Prostate gland (tissue), 2 donors: ENCODE measurements at regions not wholly inside any gene's neighbourhood (a gene's known extent, or its start where the extent isn't known, plus 50 kb on each side); places are given as distances from the start of the nearest gene placed in this dataset.

Source experiments
- DNase-seq: peaks from one replicate; pipeline ENCODE4 v3.0.0-alpha.2; 2019; ENCODE audit warnings: low spot score
- H3K27ac ChIP-seq, 2 donors: fragments of 200-600 bp; sonication (generic); 2 replicates each; pipeline ENCODE4 v1.5.1; 2017 to 2019
- H3K27me3 ChIP-seq: fragments of 200-600 bp; sonication (generic); replicated peaks from 2 replicates; pipeline ENCODE4 v1.5.1; 2019; ENCODE audit not compliant: insufficient read depth
- H3K36me3 ChIP-seq, 2 donors: fragments of 200-600 bp; sonication (generic); 1 replicate in 1 of 2; 2 replicates in 1 of 2; pipeline versions ENCODE4 v1.5.1 to v1.8.1; 2017 to 2019
- H3K4me1 ChIP-seq: fragments of 200-600 bp; sonication (generic); replicated peaks from 2 replicates; pipeline ENCODE4 v1.5.1; 2019
- H3K4me3 ChIP-seq, 2 donors: fragments of 200-600 bp; sonication (generic); 2 replicates each; pipeline ENCODE4 v1.5.1; 2017 to 2019
- H3K9me3 ChIP-seq: fragments of 200-600 bp; sonication (generic); 2 replicates; pipeline ENCODE4 v1.5.1; 2017
- POLR2A ChIP-seq: fragments of 450-650 bp; IDR thresholded peaks from one replicate; pipeline ENCODE4 v1.6.1; 2016; ENCODE audit warnings: antibody characterized with exemption, mild to moderate bottlenecking
- POLR2AphosphoS5 ChIP-seq: sonication (generic); formaldehyde crosslinking; IDR thresholded peaks from one replicate; pipeline ENCODE4 v1.6.1; 2017; ENCODE audit warnings: antibody characterized with exemption
- WGBS: methylation state at CpG from one replicate; pipeline ENCODE4 v1.1.5; 2018; 5-methylcytosine and 5-hydroxymethylcytosine counted together
- intact Hi-C: fragments of 100-400 bp; cut with DNase I; formaldehyde crosslinking; loops from one replicate; pipeline ENCODE4 v1.14.2; 2022
- TF ChIP-seq, protein P1 (sequence below), 4 experiments: fragments of 200-600 bp in 2 of 4; fragments of 450-650 bp in 2 of 4; sonication (generic) in 2 of 4; IDR thresholded peaks; 1 replicate in 3 of 4; 2 replicates in 1 of 4; pipeline ENCODE4 v1.5.1; 2016 to 2019; ENCODE audit warnings: antibody characterized with exemption in 4 of 4, mild to moderate bottlenecking in 2 of 4, moderate library complexity in 2 of 4

GRCh38 chr1:98458511-98459485, 202.7 kb upstream of the SNX7 start:
- Histone ChIP-seq H3K4me1 (no peaks in the 10 kb centered on the region), H3K4me3 (no peak overlapping the region), H3K9me3 (no peaks in the 10 kb centered on the region), H3K27me3 (no peaks in the 10 kb centered on the region), H3K36me3 (no peaks in the 10 kb centered on the region), H3K27ac (no peak overlapping the region)
- no peak for DNase-seq
- intact Hi-C loops = no loop called here
- 28% methylated on average over 8 of the region's 8 CpGs for WGBS
- TF ChIP-seq, protein P1, sequence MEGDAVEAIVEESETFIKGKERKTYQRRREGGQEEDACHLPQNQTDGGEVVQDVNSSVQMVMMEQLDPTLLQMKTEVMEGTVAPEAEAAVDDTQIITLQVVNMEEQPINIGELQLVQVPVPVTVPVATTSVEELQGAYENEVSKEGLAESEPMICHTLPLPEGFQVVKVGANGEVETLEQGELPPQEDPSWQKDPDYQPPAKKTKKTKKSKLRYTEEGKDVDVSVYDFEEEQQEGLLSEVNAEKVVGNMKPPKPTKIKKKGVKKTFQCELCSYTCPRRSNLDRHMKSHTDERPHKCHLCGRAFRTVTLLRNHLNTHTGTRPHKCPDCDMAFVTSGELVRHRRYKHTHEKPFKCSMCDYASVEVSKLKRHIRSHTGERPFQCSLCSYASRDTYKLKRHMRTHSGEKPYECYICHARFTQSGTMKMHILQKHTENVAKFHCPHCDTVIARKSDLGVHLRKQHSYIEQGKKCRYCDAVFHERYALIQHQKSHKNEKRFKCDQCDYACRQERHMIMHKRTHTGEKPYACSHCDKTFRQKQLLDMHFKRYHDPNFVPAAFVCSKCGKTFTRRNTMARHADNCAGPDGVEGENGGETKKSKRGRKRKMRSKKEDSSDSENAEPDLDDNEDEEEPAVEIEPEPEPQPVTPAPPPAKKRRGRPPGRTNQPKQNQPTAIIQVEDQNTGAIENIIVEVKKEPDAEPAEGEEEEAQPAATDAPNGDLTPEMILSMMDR (IDR thresholded peaks at IDR 0.05) = no peak
- TF ChIP-seq POLR2A (no peak), POLR2AphosphoS5 (no peak)

GRCh38 chr1:98457248-98457647, 204.3 kb upstream of the SNX7 start:
- WGBS = 69% methylated on average over 4 of the region's 4 CpGs
- intact Hi-C loops = no loop called here

GRCh38 chr1:98454666-98455065, 206.9 kb upstream of the SNX7 start:
- WGBS = 66% methylated on average over 4 of the region's 4 CpGs
- no peaks in the 10 kb centered on the region for H3K36me3 ChIP-seq
- H3K27me3 ChIP-seq = no peaks in the 10 kb centered on the region
- no peak overlapping the region for H3K27ac ChIP-seq
- no peak overlapping the region for H3K4me3 ChIP-seq
- H3K9me3 ChIP-seq = no peaks in the 10 kb centered on the region
- DNase-seq = no peak
- intact Hi-C loops = no loop called here
- TF ChIP-seq POLR2A (no peak), POLR2AphosphoS5 (no peak)
- TF ChIP-seq, protein P1 (IDR thresholded peaks at IDR 0.05) = no peak
- no peaks in the 10 kb centered on the region for H3K4me1 ChIP-seq

More at GRCh38 chr1:98457248-98457647, 204.3 kb upstream of the SNX7 start:
- Histone ChIP-seq H3K4me3 (no peak overlapping the region), H3K9me3 (no peaks in the 10 kb centered on the region), H3K27ac (no peak overlapping the region), H3K4me1 (no peaks in the 10 kb centered on the region), H3K36me3 (no peaks in the 10 kb centered on the region), H3K27me3 (no peaks in the 10 kb centered on the region)
- TF ChIP-seq POLR2A (no peak), POLR2AphosphoS5 (no peak)
- TF ChIP-seq, protein P1 (IDR thresholded peaks at IDR 0.05) = no peak
- DNase-seq = no peak

DNA sequence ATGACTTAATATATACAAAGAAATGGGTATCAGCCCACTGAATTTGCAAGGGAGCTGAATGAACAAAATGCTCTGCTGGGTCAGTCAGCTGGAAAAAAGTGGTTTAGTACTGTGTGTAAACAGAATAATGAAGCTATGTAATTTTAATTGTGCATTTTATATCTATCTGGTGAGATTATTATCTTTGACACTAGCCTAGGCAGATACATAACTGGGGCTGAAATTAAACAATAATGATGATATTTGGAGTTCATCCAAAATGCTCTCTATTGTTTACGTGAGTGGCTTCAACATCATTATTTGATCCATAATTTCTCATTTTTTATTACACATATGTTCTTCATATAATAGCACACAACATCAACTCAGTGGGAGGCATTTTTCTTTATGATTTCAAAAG, 208.5 kb upstream of the SNX7 start:
- TF ChIP-seq POLR2A = no peak
- no peak for TF ChIP-seq POLR2AphosphoS5
- TF ChIP-seq, protein P1 (IDR thresholded peaks at IDR 0.05) = no peak
- DNase-seq = no peak
- intact Hi-C loops = no loop called here
- H3K4me1 ChIP-seq = no peaks in the 10 kb centered on the region
- no peak overlapping the region for H3K27ac ChIP-seq
- no peaks in the 10 kb centered on the region for H3K27me3 ChIP-seq
- H3K36me3 ChIP-seq = no peaks in the 10 kb centered on the region
- no peaks in the 10 kb centered on the region for H3K9me3 ChIP-seq
- H3K4me3 ChIP-seq = no peak overlapping the region
- 43% methylated on average over 1 of the region's 1 CpG for WGBS

DNA sequence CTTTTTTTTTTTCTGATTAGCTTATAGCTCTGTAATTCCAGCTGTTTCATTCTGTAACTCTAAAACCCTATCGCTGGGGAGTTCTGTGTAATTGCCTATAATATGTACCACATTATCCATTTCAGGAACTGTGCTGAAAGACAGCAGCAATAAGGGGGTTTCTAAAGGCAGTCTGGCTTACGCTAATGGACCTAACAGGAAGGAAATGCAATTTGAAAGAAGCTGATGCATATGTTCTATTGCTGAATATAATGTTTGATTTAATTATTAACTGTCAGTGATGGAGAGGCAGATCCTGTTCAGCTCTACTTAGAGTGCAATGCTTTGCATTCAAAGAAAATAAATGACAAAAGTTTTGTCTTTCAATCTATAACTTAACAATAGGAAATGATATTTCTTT, 209.4 kb upstream of the SNX7 start:
- Histone ChIP-seq H3K4me3 (no peak overlapping the region), H3K27me3 (no peaks in the 10 kb centered on the region), H3K27ac (no peak overlapping the region), H3K9me3 (no peaks in the 10 kb centered on the region), H3K36me3 (no peaks in the 10 kb centered on the region), H3K4me1 (no peaks in the 10 kb centered on the region)
- DNase-seq = no peak
- TF ChIP-seq, protein P1 (IDR thresholded peaks at IDR 0.05) = no peak
- TF ChIP-seq POLR2A (no peak), POLR2AphosphoS5 (no peak)
- WGBS = 48% methylated on average over 2 of the region's 2 CpGs
- intact Hi-C loops = no loop called here
